ENCODE measurements at regions not wholly inside any gene's neighbourhood (a gene's known extent, or its start where the extent isn't known, plus 50 kb on each side); places are given as distances from the start of the nearest gene placed in this dataset.

DNA sequence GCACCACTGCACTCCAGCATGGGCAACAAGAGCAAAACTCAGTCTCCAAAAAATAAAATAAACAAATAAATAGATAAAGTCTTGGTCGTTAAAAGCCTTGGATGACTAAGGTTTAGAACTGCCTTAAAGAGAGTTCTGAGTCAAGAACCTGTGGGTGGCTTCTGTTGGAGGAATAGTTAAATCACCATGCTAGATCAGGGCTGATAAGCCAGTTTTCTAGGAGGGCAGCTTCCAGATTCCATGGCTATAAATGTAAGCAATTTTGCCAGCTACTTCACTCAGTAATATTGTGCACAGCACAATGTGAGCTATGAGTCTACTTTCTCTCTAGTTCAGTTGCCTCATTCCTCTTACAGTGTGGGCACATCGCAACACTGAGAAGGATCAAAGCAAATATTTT lies 242.1 kb upstream of the NUDT12 start:
- TF ChIP-seq, protein P1, sequence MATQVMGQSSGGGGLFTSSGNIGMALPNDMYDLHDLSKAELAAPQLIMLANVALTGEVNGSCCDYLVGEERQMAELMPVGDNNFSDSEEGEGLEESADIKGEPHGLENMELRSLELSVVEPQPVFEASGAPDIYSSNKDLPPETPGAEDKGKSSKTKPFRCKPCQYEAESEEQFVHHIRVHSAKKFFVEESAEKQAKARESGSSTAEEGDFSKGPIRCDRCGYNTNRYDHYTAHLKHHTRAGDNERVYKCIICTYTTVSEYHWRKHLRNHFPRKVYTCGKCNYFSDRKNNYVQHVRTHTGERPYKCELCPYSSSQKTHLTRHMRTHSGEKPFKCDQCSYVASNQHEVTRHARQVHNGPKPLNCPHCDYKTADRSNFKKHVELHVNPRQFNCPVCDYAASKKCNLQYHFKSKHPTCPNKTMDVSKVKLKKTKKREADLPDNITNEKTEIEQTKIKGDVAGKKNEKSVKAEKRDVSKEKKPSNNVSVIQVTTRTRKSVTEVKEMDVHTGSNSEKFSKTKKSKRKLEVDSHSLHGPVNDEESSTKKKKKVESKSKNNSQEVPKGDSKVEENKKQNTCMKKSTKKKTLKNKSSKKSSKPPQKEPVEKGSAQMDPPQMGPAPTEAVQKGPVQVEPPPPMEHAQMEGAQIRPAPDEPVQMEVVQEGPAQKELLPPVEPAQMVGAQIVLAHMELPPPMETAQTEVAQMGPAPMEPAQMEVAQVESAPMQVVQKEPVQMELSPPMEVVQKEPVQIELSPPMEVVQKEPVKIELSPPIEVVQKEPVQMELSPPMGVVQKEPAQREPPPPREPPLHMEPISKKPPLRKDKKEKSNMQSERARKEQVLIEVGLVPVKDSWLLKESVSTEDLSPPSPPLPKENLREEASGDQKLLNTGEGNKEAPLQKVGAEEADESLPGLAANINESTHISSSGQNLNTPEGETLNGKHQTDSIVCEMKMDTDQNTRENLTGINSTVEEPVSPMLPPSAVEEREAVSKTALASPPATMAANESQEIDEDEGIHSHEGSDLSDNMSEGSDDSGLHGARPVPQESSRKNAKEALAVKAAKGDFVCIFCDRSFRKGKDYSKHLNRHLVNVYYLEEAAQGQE (IDR thresholded peaks at IDR 0.05; ENCODE audit: insufficient read depth in 1 of 2, low read depth in 2 of 2, low read length in 2 of 2): no peak
- TF ChIP-seq TAF1 (IDR thresholded peaks at IDR 0.05; ENCODE audit: borderline replicate concordance, insufficient read depth, low read length): no peak
- no peak for TF ChIP-seq POLR2AphosphoS5 (IDR thresholded peaks at IDR 0.05; ENCODE audit: low read depth, low read length)
- no peak for TF ChIP-seq SIN3A (IDR thresholded peaks at IDR 0.05; ENCODE audit: borderline replicate concordance, insufficient read depth, low read length)

All from PFSK-1 (cell line).